GM12878 (cell line): ENCODE measurements at regions not wholly inside any gene's neighbourhood (a gene's known extent, or its start where the extent isn't known, plus 50 kb on each side); places are given as distances from the start of the nearest gene placed in this dataset.

Experiments
- ATAC-seq: fragments of 200-7000 bp; cut with Tn5 transposase; 3 replicates; pipeline ENCODE4 v1.9.1; 2020; ENCODE audit warnings: mild to moderate bottlenecking, moderate library complexity
- BruUV-seq: library from RNA; stranded (reverse); fragments of 400-500 nt; replicated peaks from 2 replicates; lab custom pipeline; 2021; lab: Mats Ljungman, UMichigan
- CTCF ChIA-PET: fragments of 300-600 bp; sonication (Branson Sonifier 250); formaldehyde crosslinking; extraction: SDS; loops from one replicate; lab custom pipeline; 2021; ENCODE audit warnings: inconsistent platforms; lab: Yijun Ruan, JAX
- POLR2A ChIA-PET: fragments of 350-600 bp; formaldehyde crosslinking; extraction: SDS; loops from one replicate; lab custom pipeline; 2021; ENCODE audit warnings: inconsistent platforms; lab: Charles Lee
- RAD21 ChIA-PET: fragments of 300-600 bp; sonication (Branson Sonifier 250); formaldehyde crosslinking; loops from one replicate; lab custom pipeline; 2023; ENCODE audit warnings: antibody characterized with exemption; ENCODE audit not compliant: unreplicated experiment; lab: Charles Lee
- SMC1A ChIA-PET: fragments of 300-600 bp; sonication (Branson Sonifier 250); formaldehyde crosslinking; loops from one replicate; lab custom pipeline; 2023; ENCODE audit not compliant: unreplicated experiment, uncharacterized antibody; lab: Charles Lee
- DNase-seq: peaks from one replicate; pipeline ENCODE4 v3.0.0-alpha.2; 2011; ENCODE audit warnings: low read depth, low spot score
- FAIRE-seq: peaks from 3 replicates; lab custom pipeline; 2011; peaks lifted over from hg19 to GRCh38; lab: Jason Lieb, UNC
- H2AFZ ChIP-seq: 2 replicates; pipeline ENCODE4 v1.6.0; 2011; ENCODE audit warnings: low read depth, low read length, control low read depth; ENCODE audit not compliant: control insufficient read depth
- H3K27ac ChIP-seq: 2 replicates; pipeline ENCODE4 v1.5.1; 2011; ENCODE audit warnings: control low read depth; ENCODE audit not compliant: control insufficient read depth, insufficient read depth
- H3K27me3 ChIP-seq, 2 experiments: replicated peaks in 1 of 2; 2 replicates each; pipeline versions ENCODE4 v1.6.0 to v1.6.1; 2011; ENCODE audit warnings: low read length in 1 of 2; ENCODE audit not compliant: control insufficient read depth in 2 of 2, insufficient read depth in 2 of 2
- H3K36me3 ChIP-seq, 2 experiments: 2 replicates each; pipeline ENCODE4 v1.5.1; 2011; ENCODE audit warnings: low read length in 1 of 2; ENCODE audit not compliant: control insufficient read depth in 2 of 2, insufficient read depth in 2 of 2
- H3K4me1 ChIP-seq: 2 replicates; pipeline ENCODE4 v1.6.1; 2011; ENCODE audit warnings: mild to moderate bottlenecking, low read length, moderate library complexity, mixed read lengths; ENCODE audit not compliant: control insufficient read depth, insufficient read depth
- H3K4me2 ChIP-seq: 2 replicates; pipeline ENCODE4 v1.6.0; 2011; ENCODE audit warnings: control low read depth; ENCODE audit not compliant: control insufficient read depth, insufficient read depth
- H3K4me3 ChIP-seq: fragments of 200-600 bp; sonication (generic); 2 replicates; pipeline ENCODE4 v1.5.1; 2016
- H3K79me2 ChIP-seq: 2 replicates; pipeline ENCODE4 v1.6.0; 2011; ENCODE audit warnings: low read length; ENCODE audit not compliant: control insufficient read depth, insufficient read depth
- H3K9ac ChIP-seq: 2 replicates; pipeline ENCODE4 v1.8.0; 2011; ENCODE audit warnings: low read length, control low read depth, mixed read lengths; ENCODE audit not compliant: control insufficient read depth, insufficient read depth
- H3K9me3 ChIP-seq: replicated peaks from 3 replicates; pipeline ENCODE4 v1.5.1; 2011; ENCODE audit warnings: mild to moderate bottlenecking, low read length; ENCODE audit not compliant: control insufficient read depth, insufficient read depth
- H4K20me1 ChIP-seq: 2 replicates; pipeline ENCODE4 v1.6.0; 2011; ENCODE audit not compliant: control insufficient read depth, insufficient read depth
- BCLAF1 ChIP-seq: fragments of 450-650 bp; IDR thresholded peaks from 2 replicates; pipeline ENCODE4 v1.6.1; 2017; ENCODE audit warnings: antibody characterized with exemption, mild to moderate bottlenecking, moderate library complexity
- DPF2 ChIP-seq: fragments of 450-650 bp; IDR thresholded peaks from 2 replicates; pipeline ENCODE4 v1.6.1; 2017; ENCODE audit warnings: mild to moderate bottlenecking
- IKZF1 ChIP-seq: fragments of 450-650 bp; conservative IDR thresholded peaks from 2 replicates; pipeline ENCODE4 v1.6.1; 2017; ENCODE audit warnings: antibody characterized with exemption, mild to moderate bottlenecking
- POU2F2 ChIP-seq: IDR thresholded peaks from 3 replicates; pipeline ENCODE4 v1.6.1; 2011; ENCODE audit warnings: low read depth, mild to moderate bottlenecking, low read length, borderline replicate concordance
- SIX5 ChIP-seq: IDR thresholded peaks from 2 replicates; pipeline ENCODE4 v1.6.1; 2011; ENCODE audit warnings: mild to moderate bottlenecking, low read depth, low read length, moderate library complexity; ENCODE audit not compliant: severe bottlenecking
- SREBF1 ChIP-seq: IDR thresholded peaks from 2 replicates; pipeline ENCODE4 v1.6.1; 2012; ENCODE audit warnings: mild to moderate bottlenecking, low read length
- SUPT20H ChIP-seq: IDR thresholded peaks from 2 replicates; pipeline ENCODE4 v1.6.1; 2011; ENCODE audit warnings: low read depth, mild to moderate bottlenecking, low read length, moderate library complexity, borderline replicate concordance; ENCODE audit not compliant: control insufficient read depth
- WGBS: methylation state at CpG from one replicate; pipeline ENCODE4 v1.1.6; 2016; ENCODE audit warnings: low lambda C conversion rate; ENCODE audit not compliant: insufficient replicate concordance, insufficient coverage; ENCODE audit errors: missing lambda C conversion rate; 5-methylcytosine and 5-hydroxymethylcytosine counted together
- in situ Hi-C: fragments of 300-500 bp; cut with MboI; formaldehyde crosslinking; loops from 9 replicates; pipeline ENCODE4 v1.14.3; 2018; ENCODE audit warnings: mixed read lengths
- intact Hi-C: fragments of 100-400 bp; cut with micrococcal nuclease; formaldehyde crosslinking; loops from one replicate; pipeline ENCODE4 v1.14.2; 2022; ENCODE audit not compliant: unreplicated experiment

DNA sequence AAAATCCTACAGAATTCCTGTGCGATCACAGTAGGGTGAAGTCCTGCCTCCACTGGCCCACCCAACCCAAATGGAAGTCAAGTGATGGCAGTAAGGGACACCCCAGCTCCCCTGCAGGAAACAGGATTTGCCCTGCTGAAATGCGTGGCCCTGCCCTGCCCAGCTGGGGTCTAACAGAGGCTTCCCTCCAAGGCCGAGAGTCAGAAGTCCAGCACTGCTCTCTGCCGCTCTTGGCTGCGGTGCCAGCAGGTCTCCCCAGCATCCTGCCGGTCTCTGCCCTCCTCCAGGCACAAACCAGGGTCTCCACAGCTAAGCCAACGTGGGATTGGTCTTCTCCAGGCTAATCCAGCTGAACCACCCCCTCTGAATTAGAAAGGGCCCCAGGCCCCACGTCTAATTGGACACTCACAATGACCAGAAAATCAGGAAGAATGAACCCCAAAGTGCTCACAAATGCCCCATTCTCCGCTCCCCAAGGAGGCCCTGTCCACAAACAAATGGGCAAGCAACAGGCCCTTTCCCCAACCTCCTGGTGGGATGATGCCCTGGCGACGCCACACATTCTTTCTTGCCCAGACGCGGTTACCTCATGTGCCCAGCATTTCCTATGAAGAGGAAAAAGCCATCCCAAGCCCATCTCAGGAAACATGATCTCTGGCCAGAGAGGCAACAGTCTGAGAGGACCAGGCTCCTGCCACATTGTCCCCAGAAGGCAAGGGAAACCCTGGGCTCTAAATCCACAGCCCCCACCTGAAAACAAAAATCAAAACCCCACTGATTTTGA, 117.2 kb downstream of the BANF2 start (continued):
- TF ChIP-seq SUPT20H (no peak), SIX5 (no peak), SREBF1 (no peak), BCLAF1 (no peak), IKZF1 (no peak), DPF2 (no peak), POU2F2 (no peak)

DNA sequence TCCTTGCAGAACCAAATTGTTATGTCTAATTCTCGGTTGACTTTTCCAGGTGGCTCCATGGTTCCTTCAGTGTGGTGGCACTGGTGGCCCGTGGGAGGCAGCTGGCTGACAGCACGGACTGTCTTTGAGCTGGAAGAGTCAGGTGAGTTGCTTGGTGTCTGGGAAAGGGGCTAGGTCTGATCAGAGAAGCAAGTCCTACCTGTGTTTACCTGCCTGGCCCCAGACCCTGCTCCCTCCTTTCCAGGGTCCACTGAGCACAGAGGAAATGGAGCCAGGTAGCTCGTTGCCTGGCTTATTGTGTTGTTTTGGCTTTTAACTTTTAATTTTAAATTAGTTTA, 111.8 kb downstream of the BANF2 start:
- BruUV-seq, result no TSS peak
- no peak overlapping the region for H3K9ac ChIP-seq
- ChIA-PET POLR2A (no interaction called here), SMC1A (interaction anchor here (0.6 kb wide), 1 partner anchor 81 kb away, joined by 3 read pairs; no protein-coding TSS in a partner anchor), CTCF (no interaction called here), RAD21 (no interaction called here)
- no peaks in the 10 kb centered on the region for H3K9me3 ChIP-seq
- no peak overlapping the region for H3K4me3 ChIP-seq
- H2AFZ ChIP-seq, result no peak overlapping the region
- no peak overlapping the region for H3K4me2 ChIP-seq
- FAIRE-seq (no peak), ATAC-seq (no peak), DNase-seq (no peak)
- no peaks in the 10 kb centered on the region for H3K79me2 ChIP-seq
- H3K27ac ChIP-seq, result no peak overlapping the region
- no peaks in the 10 kb centered on the region for H3K36me3 ChIP-seq
- TF ChIP-seq SUPT20H, result no peak
- no peaks in the 10 kb centered on the region for H3K27me3 ChIP-seq
- intact Hi-C loops (no loop called here), in situ Hi-C loops (no loop called here)
- 37% methylated on average over 4 of the region's 4 CpGs for WGBS
- peaks cover 3% of the 10 kb centered on the region; the same call in 1 of the 2 replicates for H3K4me1 ChIP-seq
- no peaks in the 10 kb centered on the region for H4K20me1 ChIP-seq
